ENCODE measurements at regions not wholly inside any gene's neighbourhood (a gene's known extent, or its start where the extent isn't known, plus 50 kb on each side); places are given as distances from the start of the nearest gene placed in this dataset.

- no peak for TF ChIP-seq EP300 (IDR thresholded peaks at IDR 0.05)
- TF ChIP-seq POLR2A (IDR thresholded peaks at IDR 0.05): no peak
- TF ChIP-seq POLR2AphosphoS5 (IDR thresholded peaks at IDR 0.05): no peak
- TF ChIP-seq CTCF (IDR thresholded peaks at IDR 0.05): no peak
- Histone ChIP-seq H3K27me3 (no peaks in the 10 kb centered on the region), H3K4me3 (no peak overlapping the region), H3K4me1 (no peaks in the 10 kb centered on the region), H3K36me3 (no peaks in the 10 kb centered on the region), H3K27ac (no peak overlapping the region), H3K9me3 (no peaks in the 10 kb centered on the region)
- no peak for DNase-seq (ENCODE audit: low spot score in 2 of 2)
Observed at GRCh38 chr18:40485318-40485717, 1469.7 kb upstream of the PIK3C3 start.

GRCh38 chr18:40473221-40474029, 1481.6 kb upstream of the PIK3C3 start:
- WGBS: 86% methylated on average over 8 of the region's 8 CpGs
- TF ChIP-seq EP300 (IDR thresholded peaks at IDR 0.05): no peak
- no peak for TF ChIP-seq POLR2A (IDR thresholded peaks at IDR 0.05)
- TF ChIP-seq CTCF (IDR thresholded peaks at IDR 0.05): no peak
- TF ChIP-seq POLR2AphosphoS5 (IDR thresholded peaks at IDR 0.05): no peak

GRCh38 chr18:40470723-40471122, 1484.3 kb upstream of the PIK3C3 start:
- no peaks in the 10 kb centered on the region for H3K9me3 ChIP-seq
- no peak overlapping the region for H3K4me3 ChIP-seq
- H3K27ac ChIP-seq: no peak overlapping the region
- WGBS: 77% methylated on average over 3 of the region's 3 CpGs
- no peaks in the 10 kb centered on the region for H3K4me1 ChIP-seq
- DNase-seq (ENCODE audit: low spot score in 2 of 2): no peak
- TF ChIP-seq POLR2AphosphoS5 (IDR thresholded peaks at IDR 0.05): no peak
- TF ChIP-seq EP300 (IDR thresholded peaks at IDR 0.05): no peak
- no peaks in the 10 kb centered on the region for H3K27me3 ChIP-seq
- no peaks in the 10 kb centered on the region for H3K36me3 ChIP-seq

More at GRCh38 chr18:40473221-40474029, 1481.6 kb upstream of the PIK3C3 start:
- Histone ChIP-seq H3K4me3 (no peak overlapping the region), H3K36me3 (no peaks in the 10 kb centered on the region), H3K9me3 (no peaks in the 10 kb centered on the region), H3K27ac (no peak overlapping the region), H3K27me3 (no peaks in the 10 kb centered on the region), H3K4me1 (no peaks in the 10 kb centered on the region)
- DNase-seq (ENCODE audit: low spot score in 2 of 2): no peak

- Histone ChIP-seq H3K27ac (no peak overlapping the region), H3K9me3 (no peaks in the 10 kb centered on the region), H3K27me3 (no peaks in the 10 kb centered on the region), H3K4me1 (no peaks in the 10 kb centered on the region), H3K36me3 (no peaks in the 10 kb centered on the region), H3K4me3 (no peak overlapping the region)
- no peak for DNase-seq (ENCODE audit: low spot score in 2 of 2)
- no peak for TF ChIP-seq POLR2AphosphoS5 (IDR thresholded peaks at IDR 0.05)
- TF ChIP-seq EP300 (IDR thresholded peaks at IDR 0.05): no peak
- TF ChIP-seq POLR2A (IDR thresholded peaks at IDR 0.05): no peak
- TF ChIP-seq CTCF (IDR thresholded peaks at IDR 0.05): no peak
- WGBS: 89% methylated on average over 4 of the region's 4 CpGs
Observed at GRCh38 chr18:40469851-40470250, 1485.2 kb upstream of the PIK3C3 start.

GRCh38 chr18:40469316-40469715, 1485.7 kb upstream of the PIK3C3 start:
- Histone ChIP-seq H3K9me3 (no peaks in the 10 kb centered on the region), H3K27ac (no peak overlapping the region), H3K27me3 (no peaks in the 10 kb centered on the region), H3K36me3 (no peaks in the 10 kb centered on the region), H3K4me3 (no peak overlapping the region), H3K4me1 (no peaks in the 10 kb centered on the region)
- no peak for TF ChIP-seq POLR2A (IDR thresholded peaks at IDR 0.05)
- DNase-seq (ENCODE audit: low spot score in 2 of 2): no peak

GRCh38 chr18:40464032-40464431, 1491.0 kb upstream of the PIK3C3 start:
- H3K4me1 ChIP-seq: no peaks in the 10 kb centered on the region
- 76% methylated on average over 1 of the region's 1 CpG for WGBS
- H3K27ac ChIP-seq: no peak overlapping the region
- H3K36me3 ChIP-seq: no peaks in the 10 kb centered on the region
- no peaks in the 10 kb centered on the region for H3K9me3 ChIP-seq
- no peak for TF ChIP-seq EP300 (IDR thresholded peaks at IDR 0.05)
- no peak for TF ChIP-seq POLR2A (IDR thresholded peaks at IDR 0.05)
- no peak for TF ChIP-seq POLR2AphosphoS5 (IDR thresholded peaks at IDR 0.05)
- TF ChIP-seq CTCF (IDR thresholded peaks at IDR 0.05): no peak
- H3K4me3 ChIP-seq: no peak overlapping the region
- DNase-seq (ENCODE audit: low spot score in 2 of 2): no peak
- no peaks in the 10 kb centered on the region for H3K27me3 ChIP-seq
